Type B pancreatic cell (in vitro differentiated cells): ENCODE measurements at regions not wholly inside any gene's neighbourhood (a gene's known extent, or its start where the extent isn't known, plus 50 kb on each side); places are given as distances from the start of the nearest gene placed in this dataset.

ENCODE experiments used
- DNase-seq: peaks from one replicate; pipeline ENCODE4 v3.0.0; 2021; ENCODE audit warnings: mixed read lengths; ENCODE audit not compliant: unreplicated experiment; ENCODE audit errors: extremely low spot score
- H3K27ac Mint-ChIP-seq: 2 replicates; pipeline ENCODE4 v1.8.0; 2021; ENCODE audit warnings: mild to moderate bottlenecking, mixed read lengths
- H3K27me3 Mint-ChIP-seq: 2 replicates; pipeline ENCODE4 v1.8.0; 2021; ENCODE audit warnings: mixed read lengths
- H3K36me3 Mint-ChIP-seq: 2 replicates; pipeline ENCODE4 v1.8.0; 2021; ENCODE audit warnings: mixed read lengths
- H3K4me1 Mint-ChIP-seq: one replicate; pipeline ENCODE4 v1.8.0; 2021; ENCODE audit warnings: mixed read lengths; ENCODE audit not compliant: unreplicated experiment
- H3K4me3 Mint-ChIP-seq: 2 replicates; pipeline ENCODE4 v1.8.0; 2021; ENCODE audit warnings: mild to moderate bottlenecking, mixed read lengths
- H3K9me3 Mint-ChIP-seq: 2 replicates; pipeline ENCODE4 v1.8.0; 2021; ENCODE audit warnings: mixed read lengths
- TF ChIP-seq, protein P1 (sequence below): fragments of 200-600 bp; sonication (generic); conservative IDR thresholded peaks from 2 replicates; pipeline ENCODE4 v1.5.0; 2021; ENCODE audit warnings: antibody characterized with exemption, mild to moderate bottlenecking

- Mint-ChIP-seq H3K27ac (no peak overlapping the region), H3K4me1 (peaks cover 10% of the 10 kb centered on the region), H3K4me3 (no peak overlapping the region), H3K9me3 (no peaks in the 10 kb centered on the region), H3K36me3 (no peaks in the 10 kb centered on the region), H3K27me3 (peaks cover 4% of the 10 kb centered on the region)
- TF ChIP-seq, protein P1, sequence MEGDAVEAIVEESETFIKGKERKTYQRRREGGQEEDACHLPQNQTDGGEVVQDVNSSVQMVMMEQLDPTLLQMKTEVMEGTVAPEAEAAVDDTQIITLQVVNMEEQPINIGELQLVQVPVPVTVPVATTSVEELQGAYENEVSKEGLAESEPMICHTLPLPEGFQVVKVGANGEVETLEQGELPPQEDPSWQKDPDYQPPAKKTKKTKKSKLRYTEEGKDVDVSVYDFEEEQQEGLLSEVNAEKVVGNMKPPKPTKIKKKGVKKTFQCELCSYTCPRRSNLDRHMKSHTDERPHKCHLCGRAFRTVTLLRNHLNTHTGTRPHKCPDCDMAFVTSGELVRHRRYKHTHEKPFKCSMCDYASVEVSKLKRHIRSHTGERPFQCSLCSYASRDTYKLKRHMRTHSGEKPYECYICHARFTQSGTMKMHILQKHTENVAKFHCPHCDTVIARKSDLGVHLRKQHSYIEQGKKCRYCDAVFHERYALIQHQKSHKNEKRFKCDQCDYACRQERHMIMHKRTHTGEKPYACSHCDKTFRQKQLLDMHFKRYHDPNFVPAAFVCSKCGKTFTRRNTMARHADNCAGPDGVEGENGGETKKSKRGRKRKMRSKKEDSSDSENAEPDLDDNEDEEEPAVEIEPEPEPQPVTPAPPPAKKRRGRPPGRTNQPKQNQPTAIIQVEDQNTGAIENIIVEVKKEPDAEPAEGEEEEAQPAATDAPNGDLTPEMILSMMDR = no peak
- DNase-seq = no peak
Observed at GRCh38 chr2:486371-486770, 190.8 kb downstream of the TMEM18 start.

GRCh38 chr2:481388-481787 is 193.5 kb upstream of the ALKAL2 start:
- peaks cover 14% of the 10 kb centered on the region for H3K4me1 Mint-ChIP-seq
- H3K9me3 Mint-ChIP-seq = no peaks in the 10 kb centered on the region
- no peak overlapping the region for H3K4me3 Mint-ChIP-seq
- no peaks in the 10 kb centered on the region for H3K36me3 Mint-ChIP-seq
- TF ChIP-seq, protein P1 = no peak
- H3K27me3 Mint-ChIP-seq = peaks cover 3% of the 10 kb centered on the region
- DNase-seq = no peak
- H3K27ac Mint-ChIP-seq = no peak overlapping the region

DNA sequence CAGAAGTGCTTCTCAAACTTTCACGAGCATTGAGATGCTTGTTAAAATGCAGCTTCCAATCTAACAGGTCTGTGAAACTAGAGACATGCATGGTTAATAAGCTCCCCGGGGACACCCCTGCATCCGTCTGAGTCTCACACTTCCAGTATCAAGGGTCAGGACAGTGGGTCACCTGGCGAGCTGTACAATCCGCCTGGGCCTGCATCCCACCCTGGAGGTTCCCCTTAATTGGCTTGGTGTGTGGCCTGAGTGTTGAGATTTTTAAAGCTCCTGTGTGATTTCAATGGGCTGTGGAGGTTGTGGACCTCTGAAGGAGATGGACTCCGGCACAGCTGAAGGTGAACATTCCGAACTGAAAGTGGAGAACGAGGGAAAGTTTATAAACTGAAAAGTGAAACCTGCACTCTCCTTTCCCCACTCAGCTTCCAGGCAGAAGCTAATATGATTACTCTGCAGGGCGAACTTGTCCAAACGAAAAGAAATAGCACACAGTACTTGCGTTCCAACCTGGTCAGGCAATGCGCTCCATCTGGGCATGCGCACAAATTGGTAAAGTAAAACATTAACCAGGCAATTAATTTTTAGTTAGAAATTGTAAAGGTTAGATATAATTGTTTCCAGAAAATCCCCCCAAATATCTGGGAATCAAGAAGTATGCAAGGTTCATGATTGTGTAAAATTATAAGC is 191.7 kb upstream of the ALKAL2 start:
- Mint-ChIP-seq H3K4me3 (no peak overlapping the region), H3K4me1 (peaks cover 14% of the 10 kb centered on the region), H3K27me3 (peaks cover 3% of the 10 kb centered on the region), H3K27ac (no peak overlapping the region), H3K36me3 (no peaks in the 10 kb centered on the region), H3K9me3 (no peaks in the 10 kb centered on the region)
- TF ChIP-seq, protein P1 = no peak
- no peak for DNase-seq

- H3K36me3 Mint-ChIP-seq = no peaks in the 10 kb centered on the region
- H3K27me3 Mint-ChIP-seq = peaks cover 3% of the 10 kb centered on the region
- no peak overlapping the region for H3K4me3 Mint-ChIP-seq
- H3K4me1 Mint-ChIP-seq = peaks cover 14% of the 10 kb centered on the region
- no peaks in the 10 kb centered on the region for H3K9me3 Mint-ChIP-seq
- DNase-seq = no peak
- no peak overlapping the region for H3K27ac Mint-ChIP-seq
- TF ChIP-seq, protein P1 = no peak
Observed at GRCh38 chr2:479031-479430, 191.1 kb upstream of the ALKAL2 start.

DNA sequence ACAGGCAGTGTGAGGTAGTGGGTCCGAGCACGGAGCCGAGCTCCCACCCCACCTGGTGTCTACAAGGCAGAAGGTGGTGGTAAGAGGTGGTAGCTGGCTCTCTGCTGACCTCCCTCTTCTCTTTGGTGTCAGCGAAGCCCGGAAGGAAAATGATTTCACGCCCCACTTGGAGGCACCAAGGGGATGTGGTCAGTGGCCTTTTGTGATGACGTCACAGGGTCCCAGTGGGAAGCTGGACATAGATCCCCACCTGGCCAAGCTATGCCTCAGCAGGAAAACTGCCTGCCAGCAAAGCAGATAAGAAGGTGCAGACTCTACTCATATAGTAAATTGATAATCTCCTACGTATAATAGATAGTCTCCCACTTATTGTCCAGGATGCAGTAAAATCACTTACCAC is 183.7 kb upstream of the ALKAL2 start:
- no peaks in the 10 kb centered on the region for H3K36me3 Mint-ChIP-seq
- no peaks in the 10 kb centered on the region for H3K4me1 Mint-ChIP-seq
- H3K27me3 Mint-ChIP-seq = peaks cover 25% of the 10 kb centered on the region
- no peak overlapping the region for H3K27ac Mint-ChIP-seq
- H3K4me3 Mint-ChIP-seq = no peak overlapping the region
- no peaks in the 10 kb centered on the region for H3K9me3 Mint-ChIP-seq
- no peak for DNase-seq
- TF ChIP-seq, protein P1 = no peak
